Kidney tubule cell (primary cell): ENCODE measurements at regions not wholly inside any gene's neighbourhood (a gene's known extent, or its start where the extent isn't known, plus 50 kb on each side); places are given as distances from the start of the nearest gene placed in this dataset.

ENCODE experiments used
- DNase-seq: peaks from one replicate; pipeline ENCODE4 v3.0.0-alpha.2; 2018; ENCODE audit warnings: low spot score

DNA sequence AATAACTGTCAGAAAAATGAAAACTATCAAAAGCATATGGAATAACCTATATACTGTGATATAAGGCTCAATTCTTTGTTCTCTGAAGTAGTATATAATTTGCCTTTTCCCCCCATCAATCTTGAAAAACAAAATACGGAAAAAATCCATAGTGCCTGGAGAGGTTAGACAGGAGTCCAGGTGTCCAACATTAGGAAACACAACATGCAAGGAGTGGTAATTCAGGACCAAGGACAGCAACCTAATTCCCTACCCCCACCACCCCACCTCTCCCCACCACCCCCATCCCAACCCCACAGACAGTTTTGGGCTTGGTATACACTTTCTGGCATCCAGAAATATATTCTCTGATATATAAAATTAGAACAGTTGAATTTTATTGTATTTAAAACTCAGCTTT, 55.1 kb upstream of the SLC25A26 start:
- no peak for DNase-seq

GRCh38 chr3:66164155-66164554, 56.6 kb upstream of the SLC25A26 start:
- DNase-seq = no peak

DNA sequence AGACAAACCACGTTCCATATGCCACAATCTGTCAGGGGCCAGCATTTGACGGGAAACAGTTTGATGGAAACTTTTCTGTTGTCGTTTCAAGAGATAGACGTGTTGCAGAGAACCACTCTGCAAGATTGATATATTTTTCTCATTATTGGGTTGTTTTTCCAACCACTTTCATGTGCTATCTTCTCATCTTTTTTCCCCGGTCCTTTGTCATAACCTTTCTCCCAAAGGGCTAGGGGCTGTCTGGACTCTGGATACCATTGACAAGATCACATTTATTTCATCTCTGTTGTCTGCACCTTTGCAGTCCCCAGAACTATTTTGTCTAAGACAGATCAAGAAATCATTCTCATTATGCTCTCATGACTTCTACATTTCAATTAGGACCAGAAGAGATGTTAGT, 57.6 kb upstream of the SLC25A26 start:
- no peak for DNase-seq

GRCh38 chr3:66162766-66163165, 58.0 kb upstream of the SLC25A26 start:
- DNase-seq = no peak

- no peak for DNase-seq
These were observed 61.7 kb upstream of the SLC25A26 start for GRCh38 chr3:66158933-66159683.

GRCh38 chr3:66154444-66154861, 66.3 kb upstream of the SLC25A26 start:
- peak; percentile 46 for DNase-seq

DNA sequence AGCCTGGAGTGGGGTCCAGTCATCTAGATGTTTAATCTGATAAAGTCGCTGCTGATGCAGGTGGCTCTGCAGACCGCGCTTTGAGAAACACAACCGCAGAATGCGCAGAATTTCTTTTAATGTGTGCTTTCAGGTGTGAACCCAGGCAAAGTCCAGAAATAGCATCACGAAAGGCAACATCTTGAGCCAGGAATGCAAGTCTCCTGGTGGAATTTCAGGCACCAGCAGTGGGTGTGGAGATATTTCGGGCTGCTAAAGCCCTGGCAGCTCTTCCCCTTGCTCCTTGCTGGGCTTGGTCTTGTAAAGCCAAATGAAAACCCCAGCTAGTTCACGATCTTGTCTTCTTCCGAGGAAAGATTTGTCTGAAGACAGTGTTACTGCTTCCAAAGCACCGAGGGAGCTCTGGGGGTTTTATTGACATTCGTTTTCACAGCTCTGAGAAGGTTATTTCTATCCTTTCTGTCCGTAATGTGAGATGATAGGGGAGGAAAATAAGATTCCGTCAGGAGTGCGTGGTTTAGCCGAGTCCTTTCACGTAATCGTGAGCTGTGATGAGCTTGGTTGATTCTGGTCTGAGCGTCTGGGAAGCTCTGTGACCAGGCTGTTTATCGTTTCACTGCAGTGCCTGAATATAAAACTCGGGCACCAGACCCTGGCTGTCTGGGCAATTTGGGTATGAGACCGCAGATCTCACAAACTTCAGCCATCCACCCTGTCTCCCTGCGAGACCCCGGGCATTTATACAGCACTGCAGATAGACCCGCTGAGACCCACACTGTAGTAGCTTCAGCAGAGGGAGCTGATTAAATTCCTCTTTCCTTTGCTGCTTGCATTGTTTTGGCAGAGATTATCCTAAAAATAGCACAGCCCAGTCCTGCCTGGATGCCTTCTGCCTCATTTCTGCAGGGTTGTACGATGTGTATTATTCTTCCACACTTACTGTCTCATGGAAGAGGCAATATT, 67.0 kb upstream of the SLC25A26 start:
- peak; percentile 86 for DNase-seq

GRCh38 chr3:66152336-66152735, 68.5 kb upstream of the SLC25A26 start:
- no peak for DNase-seq

DNA sequence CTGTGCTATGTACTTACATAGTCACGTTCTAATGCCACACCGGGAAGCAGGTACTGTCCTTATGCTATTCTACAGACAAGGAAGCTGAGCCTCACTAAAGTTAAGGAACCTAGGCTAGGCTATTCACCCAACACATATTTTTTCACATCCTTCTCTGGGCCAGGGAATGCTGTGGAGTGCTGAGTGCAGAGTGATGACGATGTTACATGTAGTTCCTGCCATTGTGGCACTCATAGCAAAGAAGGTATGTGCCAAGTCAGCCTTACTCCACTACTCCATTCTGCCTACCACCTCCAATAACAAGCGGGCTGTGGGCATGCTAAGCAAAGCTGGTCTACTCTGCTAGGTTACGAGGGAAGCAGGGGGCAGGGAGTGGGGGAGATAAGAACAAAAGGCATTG, 69.8 kb upstream of the SLC25A26 start:
- no peak for DNase-seq

- no peak for DNase-seq
These were observed 71.5 kb upstream of the SLC25A26 start for GRCh38 chr3:66149269-66149668.

DNA sequence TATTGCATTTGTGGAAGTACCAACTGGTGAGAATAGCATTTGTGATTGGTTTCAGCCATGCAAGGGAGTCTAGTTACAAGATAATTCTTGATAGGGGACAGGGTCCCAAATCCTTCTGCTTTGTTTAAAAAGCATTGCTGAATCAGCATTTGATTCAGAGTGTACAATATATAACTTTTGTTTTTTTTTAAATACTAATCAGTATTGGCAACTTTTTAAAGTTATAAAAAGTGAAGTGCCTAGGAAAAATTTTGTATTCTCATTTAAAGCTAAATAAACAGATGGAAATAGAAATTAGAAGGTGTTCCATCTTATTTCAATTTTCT, 75.4 kb upstream of the SLC25A26 start:
- no peak for DNase-seq

DNA sequence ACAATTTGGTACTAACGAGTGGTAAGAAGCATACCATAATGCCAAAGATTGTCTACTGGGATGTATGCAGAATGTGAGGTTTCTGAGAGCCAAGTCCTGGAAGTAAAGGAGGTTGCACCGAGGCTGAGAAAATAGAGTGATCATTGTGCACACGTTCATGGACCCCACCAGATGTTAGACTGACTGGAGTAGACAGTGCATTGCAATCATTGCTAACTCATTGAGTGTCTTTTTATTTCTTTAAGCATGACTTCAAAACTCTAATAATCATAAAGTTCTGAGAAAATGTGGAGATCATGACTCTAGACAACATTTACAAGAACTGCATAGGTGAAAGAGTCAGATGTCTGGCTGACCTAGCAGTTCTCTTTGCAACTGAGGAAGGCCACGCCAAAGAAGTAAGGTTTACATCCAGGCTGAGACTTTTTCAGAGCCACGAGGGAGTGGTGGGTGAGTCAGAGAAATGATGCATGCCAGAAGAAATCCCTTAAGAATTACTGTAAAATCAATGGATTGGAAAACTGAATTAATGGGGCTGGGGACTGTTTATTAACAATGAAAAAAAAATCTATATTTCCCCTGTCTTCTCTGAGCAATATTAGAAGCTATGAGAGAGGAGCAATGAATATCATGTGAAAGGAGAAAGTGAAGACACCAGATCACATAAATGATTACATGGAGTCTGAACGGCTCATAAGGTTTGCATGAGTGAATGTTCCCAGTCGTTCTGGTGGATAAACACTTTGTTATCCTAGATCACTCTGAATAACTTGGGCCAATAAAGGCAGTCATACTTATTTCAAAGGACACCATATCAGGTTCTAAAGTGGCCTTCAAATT, 76.0 kb upstream of the SLC25A26 start:
- peak; percentile 67 for DNase-seq

- DNase-seq = no peak
These were observed 78.7 kb upstream of the SLC25A26 start for GRCh38 chr3:66142079-66142478.

DNA sequence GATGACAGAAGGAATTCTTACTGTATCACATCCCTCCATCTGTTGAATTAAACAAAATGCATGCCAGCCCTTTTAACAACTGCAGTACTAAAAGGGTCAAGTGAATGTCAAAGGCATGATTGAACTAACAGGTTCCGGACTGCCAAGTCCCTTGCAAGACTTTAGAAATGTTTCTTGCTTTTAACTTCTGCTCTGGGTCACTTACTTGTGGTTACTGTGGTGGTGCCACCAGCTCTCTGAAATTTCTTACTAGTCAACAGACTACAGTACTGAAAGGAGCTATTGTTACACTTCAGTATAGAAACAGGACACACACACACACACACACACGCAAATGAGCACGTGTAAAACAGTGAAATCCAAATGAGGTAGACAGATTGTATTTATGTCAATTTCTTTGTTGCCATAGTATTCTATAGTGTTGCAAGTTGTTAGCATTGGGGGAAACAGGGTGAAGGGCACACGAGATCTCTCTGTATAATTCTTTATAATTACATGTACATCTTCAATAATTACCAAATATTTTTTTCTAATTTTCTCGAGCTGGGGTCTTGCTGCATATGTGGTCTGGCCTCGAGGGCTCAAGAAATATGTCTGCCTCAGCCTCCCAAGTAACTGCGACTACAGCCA, 79.9 kb upstream of the SLC25A26 start:
- peak; percentile 79 for DNase-seq

DNA sequence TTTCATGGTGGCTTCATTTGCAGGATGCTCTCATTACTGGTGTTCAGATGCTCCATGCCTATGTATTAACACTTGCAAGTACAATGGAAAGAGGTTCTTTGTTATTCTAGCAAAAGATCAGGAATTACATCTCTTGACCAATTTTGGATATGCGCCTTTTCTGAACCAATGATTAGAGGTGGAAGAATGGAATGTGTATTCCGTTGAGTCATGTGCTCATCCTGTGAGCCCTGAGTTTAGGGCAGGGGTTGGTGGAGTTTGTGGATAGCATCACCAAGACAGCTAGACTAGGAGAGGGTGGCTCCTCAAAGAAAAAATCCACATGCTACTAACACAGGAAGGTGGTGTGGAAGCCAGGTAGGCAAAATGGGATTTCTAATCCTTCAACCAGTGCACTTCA, 80.7 kb upstream of the SLC25A26 start:
- peak; percentile 41 for DNase-seq

DNA sequence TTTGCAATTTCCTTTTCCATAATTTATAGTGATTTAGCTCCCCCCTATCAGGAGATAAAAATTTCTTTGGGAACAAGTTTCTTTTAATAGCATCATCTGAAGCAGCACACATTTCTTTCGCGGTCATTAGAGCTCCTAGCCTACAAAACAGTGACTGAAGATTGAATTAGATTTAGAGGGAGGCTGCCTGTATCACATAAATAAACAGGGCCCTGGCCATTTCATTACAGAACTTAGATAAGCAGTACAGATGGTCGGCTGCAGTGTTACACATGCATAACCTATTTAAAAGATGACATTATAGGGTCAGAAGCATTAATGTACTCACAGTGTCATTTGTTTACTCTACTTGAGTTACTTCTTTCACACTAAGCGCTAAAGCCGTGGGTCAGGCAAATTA, 81.4 kb upstream of the SLC25A26 start:
- DNase-seq = no peak

- peak; percentile 71 for DNase-seq
These were observed 82.2 kb upstream of the SLC25A26 start for GRCh38 chr3:66138336-66139313.

- DNase-seq = no peak
These were observed 84.2 kb upstream of the SLC25A26 start for GRCh38 chr3:66136597-66136996.

- no peak for DNase-seq
These were observed 86.9 kb upstream of the SLC25A26 start for GRCh38 chr3:66133853-66134445.

DNA sequence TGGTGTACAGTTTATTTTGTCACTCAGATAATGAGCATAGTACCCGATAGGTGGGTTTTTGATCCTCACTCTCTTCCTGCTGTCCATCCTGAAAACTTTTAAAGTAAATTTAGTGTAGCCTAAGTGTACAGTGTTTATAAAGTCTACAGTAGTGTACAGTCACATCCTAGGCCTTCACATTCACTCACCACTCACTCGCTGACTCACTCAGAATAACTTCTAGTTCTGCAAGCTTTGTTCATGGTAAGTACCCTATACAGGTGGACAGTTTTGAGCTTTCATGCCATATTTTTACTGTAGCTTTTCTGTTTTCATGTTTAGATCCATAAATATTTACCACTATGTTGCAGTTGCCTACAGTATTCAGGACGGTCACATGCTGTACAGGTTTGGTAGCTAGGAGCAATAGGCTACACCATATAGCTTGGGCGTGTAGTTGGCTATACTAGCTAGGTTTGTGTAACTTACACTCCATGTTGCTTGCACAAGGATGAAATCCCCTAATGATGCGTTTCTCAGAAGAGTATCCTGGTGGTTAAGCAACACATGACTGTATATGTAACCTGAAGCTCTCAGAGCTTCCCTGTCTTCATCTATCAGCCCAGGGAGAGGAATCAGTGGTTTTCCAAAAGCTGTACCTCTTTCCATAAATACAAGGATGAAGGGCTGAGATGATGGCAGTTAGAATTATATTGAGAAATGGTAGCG, 87.6 kb upstream of the SLC25A26 start:
- peak; percentile 83 for DNase-seq
